GM18858 (cell line): ENCODE measurements at regions not wholly inside any gene's neighbourhood (a gene's known extent, or its start where the extent isn't known, plus 50 kb on each side); places are given as distances from the start of the nearest gene placed in this dataset.
"Not testable (repeated sequence)": the region's sequence is repeated elsewhere in the genome, so short reads cannot be mapped to it uniquely, and the experiment has no call there.

Source experiments
- ATAC-seq: cut with Tn5 transposase; IDR thresholded peaks from one replicate; pipeline ENCODE4 v1.9.1; 2021; ENCODE audit not compliant: unreplicated experiment

- ATAC-seq = no peak
Observed at GRCh38 chr7:17083392-17084165, 201.8 kb upstream of the AGR3 start.

GRCh38 chr7:17084166-17084475 lies 202.3 kb upstream of the AGR3 start:
- ATAC-seq = no peak

GRCh38 chr7:17085186-17085585 lies 203.4 kb upstream of the AGR3 start:
- no peak for ATAC-seq

- no peak for ATAC-seq
Observed at GRCh38 chr7:17086403-17086802, 204.6 kb upstream of the AGR3 start.

- ATAC-seq = no peak
Observed at GRCh38 chr7:17090751-17091150, 207.7 kb upstream of the AHR start.

- ATAC-seq = no peak
Observed at GRCh38 chr7:17093461-17093860, 205.0 kb upstream of the AHR start.

GRCh38 chr7:17094963-17095574 lies 203.4 kb upstream of the AHR start:
- ATAC-seq = no peak

GRCh38 chr7:17095931-17096330 lies 202.5 kb upstream of the AHR start:
- ATAC-seq = no peak

GRCh38 chr7:17097668-17098297 lies 200.7 kb upstream of the AHR start:
- ATAC-seq = no peak

GRCh38 chr7:17098515-17098914 lies 199.9 kb upstream of the AHR start:
- ATAC-seq = no peak

GRCh38 chr7:17099083-17099973 lies 199.1 kb upstream of the AHR start:
- ATAC-seq = no peak

GRCh38 chr7:17099974-17100509 lies 198.4 kb upstream of the AHR start:
- not testable (repeated sequence) for ATAC-seq

- ATAC-seq = no peak
Observed at GRCh38 chr7:17101207-17101696, 197.2 kb upstream of the AHR start.

- ATAC-seq = no peak
Observed at GRCh38 chr7:17103170-17103569, 195.3 kb upstream of the AHR start.

- no peak for ATAC-seq
Observed at GRCh38 chr7:17103984-17104383, 194.5 kb upstream of the AHR start.

GRCh38 chr7:17104419-17104818 lies 194.0 kb upstream of the AHR start:
- ATAC-seq = no peak

GRCh38 chr7:17105701-17106100 lies 192.8 kb upstream of the AHR start:
- ATAC-seq = no peak

- ATAC-seq = no peak
Observed at GRCh38 chr7:17108049-17108584, 190.3 kb upstream of the AHR start.

- ATAC-seq = no peak
Observed at GRCh38 chr7:17109020-17109419, 189.4 kb upstream of the AHR start.

GRCh38 chr7:17113770-17114169 lies 184.7 kb upstream of the AHR start:
- ATAC-seq = not testable (repeated sequence)

GRCh38 chr7:17118412-17118811 lies 180.0 kb upstream of the AHR start:
- no peak for ATAC-seq
